ENCODE measurements at regions not wholly inside any gene's neighbourhood (a gene's known extent, or its start where the extent isn't known, plus 50 kb on each side); places are given as distances from the start of the nearest gene placed in this dataset.

DNA sequence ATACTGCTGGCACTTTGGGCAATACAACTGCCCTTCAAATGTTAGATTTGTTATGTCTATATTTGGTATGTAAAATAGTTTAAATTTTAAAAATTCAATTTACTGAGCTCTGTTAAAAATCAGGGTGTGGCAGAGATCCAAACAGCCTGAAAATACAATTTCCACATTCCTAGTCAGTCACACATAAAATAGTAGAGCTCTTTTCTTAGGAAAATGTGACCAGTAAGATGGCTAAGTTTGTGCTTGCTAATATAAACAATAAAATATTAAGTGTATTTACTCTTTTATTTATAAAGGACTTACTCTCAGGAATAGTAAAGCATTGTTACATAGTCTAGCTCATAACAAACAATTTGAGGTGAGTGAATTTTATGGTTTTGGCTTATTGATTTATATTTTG, 200.2 kb downstream of the DKK2 start:
- no peak for TF ChIP-seq BHLHE40 (IDR thresholded peaks at IDR 0.05; ENCODE audit: borderline replicate concordance)
- TF ChIP-seq PKNOX1 (IDR thresholded peaks at IDR 0.05), result no peak
- no peak for TF ChIP-seq TARDBP (IDR thresholded peaks at IDR 0.05)
- TF ChIP-seq FOXM1 (IDR thresholded peaks at IDR 0.05; ENCODE audit: borderline replicate concordance), result no peak
- TF ChIP-seq SP1 (IDR thresholded peaks at IDR 0.05), result no peak
- TF ChIP-seq LEF1 (IDR thresholded peaks at IDR 0.05; ENCODE audit: borderline replicate concordance), result no peak
- no peak for TF ChIP-seq SUZ12 (IDR thresholded peaks at IDR 0.05)
- TF ChIP-seq FOXA1 (IDR thresholded peaks at IDR 0.05), result no peak
- no peak for TF ChIP-seq ARNT (IDR thresholded peaks at IDR 0.05)
